ENCODE measurements at regions not wholly inside any gene's neighbourhood (a gene's known extent, or its start where the extent isn't known, plus 50 kb on each side); places are given as distances from the start of the nearest gene placed in this dataset.

- TF ChIP-seq CTCF (optimal IDR thresholded peaks at IDR 0.05 in 1 of 3, IDR thresholded peaks at IDR 0.05 in 1 of 3, conservative IDR thresholded peaks at IDR 0.05 in 1 of 3; ENCODE audit: extremely low read depth in 1 of 3, insufficient read depth in 2 of 3, low read length in 3 of 3) (no peak), EZH2 (IDR thresholded peaks at IDR 0.05; ENCODE audit: low read length) (no peak)
Measured at GRCh38 chr13:102960959-102961358, 105.3 kb downstream of the SLC10A2 start.

Data from keratinocyte (primary cell).